NOMO-1 treated with DMSO at 0.1 percent for 48 hours (cell line): ENCODE measurements at regions not wholly inside any gene's neighbourhood (a gene's known extent, or its start where the extent isn't known, plus 50 kb on each side); places are given as distances from the start of the nearest gene placed in this dataset.

Experiments
- DNase-seq: peaks from one replicate; lab custom pipeline; 2025; ENCODE audit not compliant: unreplicated experiment; lab: John Stamatoyannopoulos, UW

DNA sequence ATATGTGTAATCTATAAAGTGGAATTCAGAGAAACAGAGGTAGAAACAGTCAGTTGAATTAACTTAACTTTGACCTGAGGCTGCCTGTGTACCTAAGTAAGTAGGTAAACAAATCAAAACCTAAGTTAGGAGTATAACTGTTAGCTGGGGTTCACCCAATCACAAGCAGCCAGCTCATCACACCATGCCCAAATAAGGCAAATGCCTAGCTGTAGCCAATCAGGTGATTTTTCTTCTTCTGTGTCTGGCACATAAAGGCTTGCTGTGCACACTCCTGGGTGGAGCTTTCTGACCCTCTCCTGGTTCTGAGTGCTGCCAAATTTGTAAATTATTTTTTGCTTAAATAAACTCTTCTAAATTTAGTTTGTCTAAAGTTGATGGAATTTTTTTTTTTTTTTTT lies 54.7 kb upstream of the TRIM39 start:
- DNase-seq: no peak

DNA sequence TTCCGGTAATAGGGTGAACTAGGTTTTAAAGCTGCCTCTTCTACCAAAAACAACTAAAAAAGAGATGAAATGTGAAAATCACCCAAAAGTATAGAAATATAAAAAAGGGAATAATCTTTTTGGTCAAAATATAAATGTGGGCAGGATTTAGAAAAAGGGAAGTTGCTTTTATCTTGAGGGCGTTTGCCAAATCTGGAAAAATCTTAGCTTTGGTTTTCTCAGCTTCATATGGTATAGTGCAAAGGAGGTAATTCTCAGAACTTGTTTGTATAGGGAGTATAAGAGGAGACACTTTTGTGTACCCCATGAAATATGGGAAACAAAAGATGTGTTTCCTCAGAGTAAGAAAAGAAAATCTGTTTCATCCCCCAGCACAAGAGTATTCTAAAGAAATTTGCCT lies 54.2 kb upstream of the TRIM26 start:
- DNase-seq: peak; percentile 2

DNA sequence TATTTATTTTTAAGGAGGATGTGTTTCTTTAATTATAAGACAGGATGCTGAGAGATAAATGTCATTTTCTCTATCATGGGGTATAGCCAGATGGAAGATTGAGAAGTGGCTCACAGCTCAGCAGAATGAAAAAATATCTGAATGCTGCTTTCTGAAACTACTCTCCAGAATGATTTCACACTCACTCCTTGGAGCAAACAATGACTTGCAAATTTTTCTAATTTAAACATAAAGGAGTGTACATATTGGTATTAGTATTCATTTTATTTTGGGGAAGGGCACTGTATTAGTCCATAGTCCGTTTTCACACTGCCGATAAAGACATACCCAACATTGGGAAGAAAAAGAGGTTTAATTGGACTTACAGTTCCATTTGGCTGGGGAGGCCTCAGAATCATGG lies 52.4 kb upstream of the TRIM26 start:
- DNase-seq: no peak

DNA sequence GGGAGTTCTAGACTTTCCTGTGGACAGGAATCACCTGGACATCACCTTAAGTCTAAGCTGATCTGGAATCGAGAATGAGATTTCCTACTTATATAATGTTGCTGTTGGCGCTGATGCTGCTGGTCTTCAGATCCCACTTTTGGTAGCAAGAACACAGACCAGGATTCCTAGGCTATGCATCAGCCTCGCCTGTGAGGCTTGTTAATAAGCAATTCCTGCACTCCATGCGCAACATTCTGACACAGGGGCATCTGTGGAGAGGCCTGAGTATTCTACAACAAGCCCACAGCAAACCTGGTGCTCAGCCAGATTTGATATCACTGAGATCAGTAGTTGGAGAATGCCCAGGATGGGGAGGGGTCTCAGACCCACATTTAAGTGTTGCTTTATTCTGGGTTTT lies 52.0 kb upstream of the TRIM26 start:
- no peak for DNase-seq

DNA sequence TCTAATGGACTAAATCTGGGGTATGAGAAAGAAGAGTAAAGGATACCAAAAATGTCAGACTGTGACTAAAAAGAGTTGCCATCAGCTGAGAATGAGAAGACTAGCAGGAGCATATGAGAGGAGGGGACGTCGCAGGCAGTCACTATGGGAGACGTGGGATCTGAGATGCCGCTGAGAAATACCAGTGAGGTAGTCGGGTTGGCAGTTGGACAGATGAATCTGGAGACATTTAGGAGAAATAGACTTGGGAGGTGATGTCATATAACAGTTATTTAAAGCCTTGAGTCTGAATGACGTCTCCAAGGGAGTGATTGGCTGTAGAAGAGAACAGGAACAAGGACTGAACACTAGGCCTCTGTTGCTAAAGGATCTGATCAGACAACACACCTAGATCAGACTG lies 51.5 kb upstream of the TRIM26 start:
- no peak for DNase-seq

DNA sequence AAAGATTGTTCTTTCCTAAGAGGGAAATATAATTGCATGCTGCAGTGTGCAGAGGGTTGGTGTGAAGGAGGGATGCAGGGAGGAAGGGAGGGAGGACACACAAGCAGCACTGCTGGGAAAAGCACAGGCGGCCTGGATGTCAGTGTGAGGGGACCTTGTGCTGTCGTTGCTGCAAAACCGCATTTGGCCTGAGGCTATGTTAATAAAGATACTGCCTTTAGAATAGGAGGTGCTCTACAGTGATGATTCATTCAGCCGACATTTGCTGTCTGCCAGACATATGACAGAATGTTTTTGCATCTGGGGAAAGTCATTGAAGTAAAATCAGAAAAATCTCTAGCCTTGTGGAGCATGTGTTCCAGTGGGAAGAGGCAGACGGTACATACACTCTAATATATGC lies 50.5 kb upstream of the TRIM26 start:
- DNase-seq: no peak
